SK-N-SH (cell line): ENCODE measurements at regions not wholly inside any gene's neighbourhood (a gene's known extent, or its start where the extent isn't known, plus 50 kb on each side); places are given as distances from the start of the nearest gene placed in this dataset.

Experiments
- CTCF ChIA-PET: fragments of 300-600, 350-600 bp; formaldehyde crosslinking; extraction: SDS; loops from one replicate; lab custom pipeline; 2021; lab: Yijun Ruan, JAX
- POLR2A ChIA-PET: fragments of 350-600 bp; sonication (Branson Sonifier 250); formaldehyde crosslinking; extraction: SDS; loops from one replicate; lab custom pipeline; 2020; ENCODE audit warnings: antibody characterized with exemption, inconsistent platforms; lab: Yijun Ruan, JAX
- DNase-seq: peaks from one replicate; pipeline ENCODE4 v3.0.0; 2012
- H2AFZ ChIP-seq: fragments of 200-600 bp; sonication (generic); 2 replicates; pipeline ENCODE4 v1.8.1; 2016; ENCODE audit warnings: antibody characterized with exemption, mild to moderate bottlenecking, low read depth
- H3F3A ChIP-seq: fragments of 200-600 bp; sonication (generic); replicated peaks from 2 replicates; pipeline ENCODE3; 2016; ENCODE audit warnings: antibody characterized with exemption, mild to moderate bottlenecking; ENCODE audit not compliant: insufficient read depth
- H3K27ac ChIP-seq, 2 experiments: fragments of 200-500 bp in 1 of 2; fragments of 200-600 bp in 1 of 2; sonication (Bioruptor generic) in 1 of 2; sonication (generic), shearing (Covaris generic) in 1 of 2; 2 replicates each; pipeline versions ENCODE4 v1.5.1 to v1.6.1; 2014 to 2016; ENCODE audit warnings: low read depth in 2 of 2, inconsistent platforms in 1 of 2, low read length in 1 of 2, mild to moderate bottlenecking in 1 of 2, mixed read lengths in 1 of 2
- H3K27me3 ChIP-seq: fragments of 200-600 bp; sonication (generic), shearing (Covaris generic); 2 replicates; pipeline ENCODE4 v1.6.1; 2016; ENCODE audit warnings: mixed run types; ENCODE audit not compliant: insufficient read depth
- H3K36me3 ChIP-seq, 2 experiments: fragments of 200-500 bp in 1 of 2; fragments of 200-600 bp in 1 of 2; sonication (Bioruptor generic) in 1 of 2; sonication (generic) in 1 of 2; replicated peaks in 1 of 2; 2 replicates each; pipeline versions ENCODE3 to v1.5.1; 2014 to 2016; ENCODE audit warnings: low read length in 1 of 2, mild to moderate bottlenecking in 1 of 2; ENCODE audit not compliant: insufficient read depth in 2 of 2, control insufficient read depth in 1 of 2
- H3K4me1 ChIP-seq, 2 experiments: fragments of 200-500 bp in 1 of 2; fragments of 200-600 bp in 1 of 2; sonication (Bioruptor generic) in 1 of 2; sonication (generic), shearing (Covaris generic) in 1 of 2; 2 replicates each; pipeline versions ENCODE4 v1.5.1 to v1.6.1; 2014 to 2016; ENCODE audit warnings: low read depth in 1 of 2, low read length in 1 of 2, mixed run types in 1 of 2; ENCODE audit not compliant: insufficient read depth in 2 of 2, control insufficient read depth in 1 of 2
- H3K4me2 ChIP-seq: fragments of 200-600 bp; sonication (generic), shearing (Covaris generic); 2 replicates; pipeline ENCODE4 v1.6.1; 2017; ENCODE audit warnings: mixed run types
- H3K4me3 ChIP-seq, 2 experiments: fragments of 200-500 bp in 1 of 2; fragments of 200-600 bp in 1 of 2; sonication (Bioruptor generic) in 1 of 2; sonication (generic), shearing (Covaris generic) in 1 of 2; 2 replicates each; pipeline versions ENCODE4 v1.5.1 to v1.8.1; 2014 to 2016; ENCODE audit warnings: low read depth in 2 of 2, inconsistent platforms in 1 of 2, low read length in 1 of 2, mild to moderate bottlenecking in 1 of 2, mixed read lengths in 1 of 2, moderate library complexity in 1 of 2
- H3K79me2 ChIP-seq: fragments of 200-600 bp; sonication (generic); 2 replicates; pipeline ENCODE4 v1.8.1; 2017; ENCODE audit warnings: mild to moderate bottlenecking; ENCODE audit not compliant: insufficient read depth
- H3K9ac ChIP-seq: fragments of 200-600 bp; sonication (generic); 2 replicates; pipeline ENCODE4 v1.6.1; 2017; ENCODE audit warnings: mixed run types
- H3K9me2 ChIP-seq: fragments of 200-600 bp; sonication (generic); 2 replicates; pipeline ENCODE4 v1.6.1; 2017; ENCODE audit warnings: mixed run types
- H3K9me3 ChIP-seq: fragments of 200-600 bp; sonication (generic); 2 replicates; pipeline ENCODE4 v1.6.1; 2017; ENCODE audit warnings: mixed run types, mild to moderate bottlenecking, moderate library complexity
- H4K20me1 ChIP-seq: fragments of 200-600 bp; sonication (generic); 2 replicates; pipeline ENCODE4 v1.6.1; 2017; ENCODE audit warnings: mild to moderate bottlenecking, mixed run types; ENCODE audit not compliant: insufficient read depth
- CHD2 ChIP-seq: fragments of 150-350 bp; IDR thresholded peaks from 2 replicates; pipeline ENCODE4 v1.6.1; 2018; ENCODE audit warnings: low read length; ENCODE audit not compliant: partially characterized antibody
- EP300 ChIP-seq, 2 experiments: IDR thresholded peaks; 2 replicates each; pipeline versions ENCODE4 v1.4.0 to v1.6.1; 2012; ENCODE audit warnings: borderline replicate concordance in 1 of 2, low read depth in 1 of 2, low read length in 1 of 2
- FOXJ3 ChIP-seq: sonication (generic); formaldehyde crosslinking; IDR thresholded peaks from 2 replicates; pipeline ENCODE4 v1.5.1; 2020; ENCODE audit warnings: mild to moderate bottlenecking, missing genetic modification reagents
- MEF2A ChIP-seq: IDR thresholded peaks from 2 replicates; pipeline ENCODE4 v1.4.0; 2012; ENCODE audit warnings: low read depth, borderline replicate concordance
- NFIC ChIP-seq: IDR thresholded peaks from 2 replicates; pipeline ENCODE4 v1.4.0; 2012; ENCODE audit warnings: borderline replicate concordance
- NRF1 ChIP-seq: IDR thresholded peaks from 2 replicates; pipeline ENCODE4 v1.6.1; 2012; ENCODE audit warnings: low read depth, mild to moderate bottlenecking, low read length
- RAD21 ChIP-seq: IDR thresholded peaks from 2 replicates; pipeline ENCODE4 v1.6.1; 2012; ENCODE audit warnings: mild to moderate bottlenecking, low read length
- RFX5 ChIP-seq: IDR thresholded peaks from 2 replicates; pipeline ENCODE4 v1.6.1; 2012; ENCODE audit warnings: mild to moderate bottlenecking, improper control_type of control experiment, low read length
- RXRA ChIP-seq: IDR thresholded peaks from 2 replicates; pipeline ENCODE4 v1.4.0; 2012; ENCODE audit warnings: low read depth, mild to moderate bottlenecking, borderline replicate concordance
- SMC3 ChIP-seq: IDR thresholded peaks from 2 replicates; pipeline ENCODE4 v1.6.1; 2012; ENCODE audit warnings: low read depth, low read length, improper control_type of control experiment
- TAF1 ChIP-seq: IDR thresholded peaks from 2 replicates; pipeline ENCODE4 v1.6.1; 2012; ENCODE audit warnings: low read depth, mild to moderate bottlenecking, low read length, moderate library complexity, borderline replicate concordance
- YY1 ChIP-seq: IDR thresholded peaks from 2 replicates; pipeline ENCODE4 v1.4.0; 2012; ENCODE audit warnings: low read depth, mild to moderate bottlenecking
- WGBS: methylation state at CpG from one replicate; pipeline ENCODE4 v1.1.6; 2017; ENCODE audit warnings: low lambda C conversion rate; 5-methylcytosine and 5-hydroxymethylcytosine counted together
- TF ChIP-seq, protein P1 (sequence below): IDR thresholded peaks from 2 replicates; pipeline ENCODE4 v1.4.0; 2012; ENCODE audit warnings: low read depth, borderline replicate concordance
- TF ChIP-seq, protein P2 (sequence below): IDR thresholded peaks from 2 replicates; pipeline ENCODE4 v1.6.1; 2012; ENCODE audit warnings: mild to moderate bottlenecking, low read depth, low read length, moderate library complexity
- TF ChIP-seq, protein P3 (sequence below): IDR thresholded peaks from 2 replicates; pipeline ENCODE4 v1.4.0; 2012; ENCODE audit warnings: low read depth, borderline replicate concordance

DNA sequence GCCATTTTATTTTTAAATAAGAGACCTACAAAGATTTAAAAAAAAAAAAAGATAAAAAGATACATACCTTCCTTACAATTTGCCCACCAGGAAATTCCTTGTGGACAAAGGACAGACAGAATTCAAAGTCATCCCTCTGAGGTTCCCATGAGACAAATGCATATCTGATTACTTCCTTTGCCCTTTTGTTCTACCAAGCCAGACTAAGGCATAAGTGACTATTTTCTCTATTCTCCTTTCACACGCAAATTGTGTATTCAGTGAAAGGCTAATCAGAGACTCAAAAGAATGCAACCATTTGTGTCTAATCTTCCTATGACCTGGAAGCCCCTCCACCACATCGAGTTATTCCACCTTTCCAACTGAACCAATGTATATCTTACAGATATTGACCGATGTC is 691.7 kb downstream of the FAM133A start:
- H3K4me2 ChIP-seq = no peak overlapping the region
- no peak overlapping the region for H3K27ac ChIP-seq
- peaks cover 10% of the 10 kb centered on the region; the same call in 1 of the 2 replicates for H3K27me3 ChIP-seq
- POLR2A ChIA-PET = no interaction called here
- no peaks in the 10 kb centered on the region for H3K4me1 ChIP-seq
- no peaks in the 10 kb centered on the region for H3K79me2 ChIP-seq
- CTCF ChIA-PET = no interaction called here
- H3F3A ChIP-seq = no peaks in the 10 kb centered on the region
- no peak overlapping the region for H2AFZ ChIP-seq
- WGBS = 16% methylated on average over 3 of the region's 3 CpGs
- H3K36me3 ChIP-seq = no peaks in the 10 kb centered on the region
- no peak for TF ChIP-seq NFIC
- no peak for TF ChIP-seq CHD2
- TF ChIP-seq EP300 (IDR thresholded peaks at IDR 0.05; ENCODE audit: borderline replicate concordance in 1 of 2, low read depth in 1 of 2, low read length in 1 of 2) = no peak
- TF ChIP-seq, protein P1, sequence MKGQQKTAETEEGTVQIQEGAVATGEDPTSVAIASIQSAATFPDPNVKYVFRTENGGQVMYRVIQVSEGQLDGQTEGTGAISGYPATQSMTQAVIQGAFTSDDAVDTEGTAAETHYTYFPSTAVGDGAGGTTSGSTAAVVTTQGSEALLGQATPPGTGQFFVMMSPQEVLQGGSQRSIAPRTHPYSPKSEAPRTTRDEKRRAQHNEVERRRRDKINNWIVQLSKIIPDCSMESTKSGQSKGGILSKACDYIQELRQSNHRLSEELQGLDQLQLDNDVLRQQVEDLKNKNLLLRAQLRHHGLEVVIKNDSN = no peak
- TF ChIP-seq NRF1 = no peak
- no peak for TF ChIP-seq FOXJ3 (CRISPR knock-in tag)
- TF ChIP-seq TAF1 = no peak
- TF ChIP-seq MEF2A = no peak
- no peak for TF ChIP-seq SMC3
- TF ChIP-seq RFX5 = no peak
- TF ChIP-seq RXRA = no peak
- no peak for TF ChIP-seq RAD21
- TF ChIP-seq, protein P2, sequence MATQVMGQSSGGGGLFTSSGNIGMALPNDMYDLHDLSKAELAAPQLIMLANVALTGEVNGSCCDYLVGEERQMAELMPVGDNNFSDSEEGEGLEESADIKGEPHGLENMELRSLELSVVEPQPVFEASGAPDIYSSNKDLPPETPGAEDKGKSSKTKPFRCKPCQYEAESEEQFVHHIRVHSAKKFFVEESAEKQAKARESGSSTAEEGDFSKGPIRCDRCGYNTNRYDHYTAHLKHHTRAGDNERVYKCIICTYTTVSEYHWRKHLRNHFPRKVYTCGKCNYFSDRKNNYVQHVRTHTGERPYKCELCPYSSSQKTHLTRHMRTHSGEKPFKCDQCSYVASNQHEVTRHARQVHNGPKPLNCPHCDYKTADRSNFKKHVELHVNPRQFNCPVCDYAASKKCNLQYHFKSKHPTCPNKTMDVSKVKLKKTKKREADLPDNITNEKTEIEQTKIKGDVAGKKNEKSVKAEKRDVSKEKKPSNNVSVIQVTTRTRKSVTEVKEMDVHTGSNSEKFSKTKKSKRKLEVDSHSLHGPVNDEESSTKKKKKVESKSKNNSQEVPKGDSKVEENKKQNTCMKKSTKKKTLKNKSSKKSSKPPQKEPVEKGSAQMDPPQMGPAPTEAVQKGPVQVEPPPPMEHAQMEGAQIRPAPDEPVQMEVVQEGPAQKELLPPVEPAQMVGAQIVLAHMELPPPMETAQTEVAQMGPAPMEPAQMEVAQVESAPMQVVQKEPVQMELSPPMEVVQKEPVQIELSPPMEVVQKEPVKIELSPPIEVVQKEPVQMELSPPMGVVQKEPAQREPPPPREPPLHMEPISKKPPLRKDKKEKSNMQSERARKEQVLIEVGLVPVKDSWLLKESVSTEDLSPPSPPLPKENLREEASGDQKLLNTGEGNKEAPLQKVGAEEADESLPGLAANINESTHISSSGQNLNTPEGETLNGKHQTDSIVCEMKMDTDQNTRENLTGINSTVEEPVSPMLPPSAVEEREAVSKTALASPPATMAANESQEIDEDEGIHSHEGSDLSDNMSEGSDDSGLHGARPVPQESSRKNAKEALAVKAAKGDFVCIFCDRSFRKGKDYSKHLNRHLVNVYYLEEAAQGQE = no peak
- no peak overlapping the region for H3K4me3 ChIP-seq
- DNase-seq = no peak
- H3K9me2 ChIP-seq = no peaks in the 10 kb centered on the region
- H4K20me1 ChIP-seq = no peaks in the 10 kb centered on the region
- H3K9me3 ChIP-seq = no peaks in the 10 kb centered on the region
- H3K9ac ChIP-seq = no peak overlapping the region

DNA sequence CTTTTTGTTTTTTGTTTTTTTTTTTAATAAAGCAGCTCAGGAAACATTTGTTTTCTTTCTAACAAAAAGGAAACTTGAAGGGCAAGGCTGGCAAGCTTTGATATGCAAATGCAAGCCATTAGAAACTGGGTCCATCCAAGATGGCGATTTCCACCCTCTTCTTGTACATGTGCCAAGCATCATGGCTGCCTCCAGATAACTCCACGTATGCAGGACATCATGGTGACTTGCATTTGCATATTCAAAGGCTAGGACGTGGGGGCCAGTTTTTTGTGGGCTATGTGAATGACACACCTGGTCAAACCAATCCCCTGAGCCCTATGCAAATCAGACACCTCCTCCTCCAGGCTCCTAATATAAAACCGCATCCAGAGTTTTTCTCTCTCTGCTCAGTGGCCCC is 692.6 kb downstream of the FAM133A start:
- no peaks in the 10 kb centered on the region for H4K20me1 ChIP-seq
- POLR2A ChIA-PET = no interaction called here
- no peak overlapping the region for H2AFZ ChIP-seq

More for the DNA sequence above, 692.6 kb downstream of the FAM133A start:
- Histone ChIP-seq H3K9me3 (no peaks in the 10 kb centered on the region), H3K4me3 (no peak overlapping the region), H3K9ac (no peak overlapping the region)
- no peak for TF ChIP-seq YY1
- TF ChIP-seq RXRA = no peak
- TF ChIP-seq, protein P3, sequence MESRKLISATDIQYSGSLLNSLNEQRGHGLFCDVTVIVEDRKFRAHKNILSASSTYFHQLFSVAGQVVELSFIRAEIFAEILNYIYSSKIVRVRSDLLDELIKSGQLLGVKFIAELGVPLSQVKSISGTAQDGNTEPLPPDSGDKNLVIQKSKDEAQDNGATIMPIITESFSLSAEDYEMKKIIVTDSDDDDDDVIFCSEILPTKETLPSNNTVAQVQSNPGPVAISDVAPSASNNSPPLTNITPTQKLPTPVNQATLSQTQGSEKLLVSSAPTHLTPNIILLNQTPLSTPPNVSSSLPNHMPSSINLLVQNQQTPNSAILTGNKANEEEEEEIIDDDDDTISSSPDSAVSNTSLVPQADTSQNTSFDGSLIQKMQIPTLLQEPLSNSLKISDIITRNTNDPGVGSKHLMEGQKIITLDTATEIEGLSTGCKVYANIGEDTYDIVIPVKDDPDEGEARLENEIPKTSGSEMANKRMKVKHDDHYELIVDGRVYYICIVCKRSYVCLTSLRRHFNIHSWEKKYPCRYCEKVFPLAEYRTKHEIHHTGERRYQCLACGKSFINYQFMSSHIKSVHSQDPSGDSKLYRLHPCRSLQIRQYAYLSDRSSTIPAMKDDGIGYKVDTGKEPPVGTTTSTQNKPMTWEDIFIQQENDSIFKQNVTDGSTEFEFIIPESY = no peak
- TF ChIP-seq, all 33 proteins: peak for 0
- H3F3A ChIP-seq = no peaks in the 10 kb centered on the region
- DNase-seq = no peak
- H3K4me1 ChIP-seq = no peaks in the 10 kb centered on the region
- H3K27me3 ChIP-seq = peaks cover 10% of the 10 kb centered on the region; the same call in 1 of the 2 replicates
- no peak overlapping the region for H3K4me2 ChIP-seq
- H3K9me2 ChIP-seq = no peaks in the 10 kb centered on the region
- H3K36me3 ChIP-seq = no peaks in the 10 kb centered on the region
- CTCF ChIA-PET = no interaction called here
- H3K27ac ChIP-seq = no peak overlapping the region
- 3% methylated on average over 4 of the region's 4 CpGs for WGBS
- H3K79me2 ChIP-seq = no peaks in the 10 kb centered on the region
